HCT116 (cell line): ENCODE measurements at regions not wholly inside any gene's neighbourhood (a gene's known extent, or its start where the extent isn't known, plus 50 kb on each side); places are given as distances from the start of the nearest gene placed in this dataset.
"Not testable (repeated sequence)": the region's sequence is repeated elsewhere in the genome, so short reads cannot be mapped to it uniquely, and the experiment has no call there.

Experiments
- ATAC-seq: fragments of 200-7000 bp; cut with Tn5 transposase; 2 replicates; pipeline ENCODE4 v1.9.1; 2020; ENCODE audit warnings: mild to moderate bottlenecking, moderate library complexity
- BruUV-seq: library from RNA; stranded (reverse); fragments of 400-500 nt; replicated peaks from 2 replicates; lab custom pipeline; 2021; lab: Mats Ljungman, UMichigan
- CTCF ChIA-PET: fragments of 300-600 bp; sonication (Branson Sonifier 250); formaldehyde crosslinking; loops from one replicate; lab custom pipeline; 2021; ENCODE audit warnings: antibody characterized with exemption; lab: Charles Lee
- POLR2A ChIA-PET: fragments of 300-600, 350-600 bp; sonication (Branson Sonifier 250); formaldehyde crosslinking; loops from one replicate; lab custom pipeline; 2021; ENCODE audit warnings: antibody characterized with exemption; lab: Charles Lee
- RAD21 ChIA-PET, 2 experiments: fragments of 300-600 bp; sonication (Branson Sonifier 250); formaldehyde crosslinking; loops; one replicate each; lab custom pipeline; 2023; ENCODE audit warnings: low total read pairs in 2 of 2; ENCODE audit not compliant: uncharacterized antibody in 2 of 2, unreplicated experiment in 2 of 2, low non-redundant PET in 1 of 2; lab: Charles Lee
- DNase-seq: peaks from one replicate; pipeline ENCODE4 v3.0.0-alpha.2; 2010; ENCODE audit warnings: low read depth, low spot score
- H2AFZ ChIP-seq: fragments of 200-600 bp; shearing (Covaris generic), sonication (generic); 2 replicates; pipeline ENCODE4 v1.6.1; 2017; ENCODE audit warnings: low read depth, mixed run types, mixed read lengths, antibody characterized with exemption, low read length; ENCODE audit not compliant: poor library complexity, severe bottlenecking
- H3K27ac ChIP-seq: 2 replicates; pipeline ENCODE4 v1.5.1; 2012; ENCODE audit warnings: low read depth, low read length
- H3K27me3 ChIP-seq: fragments of 200-600 bp; sonication (generic); 2 replicates; pipeline ENCODE4 v1.6.1; 2016; ENCODE audit warnings: mixed run types, low read length, mixed read lengths; ENCODE audit not compliant: insufficient read depth
- H3K36me3 ChIP-seq, 2 experiments: fragments of 200-500 bp in 1 of 2; fragments of 200-600 bp in 1 of 2; sonication (Bioruptor generic) in 1 of 2; sonication (generic) in 1 of 2; 2 replicates each; pipeline versions ENCODE4 v1.5.1 to v1.6.1; 2014 to 2016; ENCODE audit warnings: low read length in 2 of 2, inconsistent platforms in 1 of 2, mixed read lengths in 1 of 2, mixed run types in 1 of 2; ENCODE audit not compliant: insufficient read depth in 2 of 2, control insufficient read depth in 1 of 2
- H3K4me1 ChIP-seq, 2 experiments: fragments of 200-600 bp in 1 of 2; sonication (generic) in 1 of 2; 2 replicates each; pipeline versions ENCODE4 v1.5.1 to v1.6.1; 2012 to 2017; ENCODE audit warnings: low read length in 2 of 2, inconsistent platforms in 1 of 2, mild to moderate bottlenecking in 1 of 2, mixed read lengths in 1 of 2, mixed run types in 1 of 2, moderate library complexity in 1 of 2; ENCODE audit not compliant: insufficient read depth in 2 of 2, control insufficient read depth in 1 of 2
- H3K4me2 ChIP-seq: fragments of 200-600 bp; sonication (generic); 2 replicates; pipeline ENCODE4 v1.6.1; 2017; ENCODE audit warnings: mixed run types, low read length, mixed read lengths
- H3K4me3 ChIP-seq, 2 experiments: fragments of 200-600 bp in 1 of 2; sonication (generic) in 1 of 2; replicated peaks in 1 of 2; 2 replicates each; pipeline ENCODE4 v1.5.1; 2011 to 2016; ENCODE audit warnings: low read length in 2 of 2, control low read depth in 1 of 2, low read depth in 1 of 2, mild to moderate bottlenecking in 1 of 2, mixed read lengths in 1 of 2, mixed run types in 1 of 2
- H3K79me2 ChIP-seq: fragments of 200-600 bp; sonication (generic); 2 replicates; pipeline ENCODE4 v1.6.1; 2017; ENCODE audit warnings: mild to moderate bottlenecking, mixed run types, low read length, moderate library complexity, mixed read lengths; ENCODE audit not compliant: insufficient read depth
- H3K9ac ChIP-seq: fragments of 200-600 bp; sonication (generic); 2 replicates; pipeline ENCODE4 v1.6.1; 2016; ENCODE audit warnings: low read length, mixed read lengths
- H3K9me2 ChIP-seq: fragments of 200-600 bp; sonication (generic), shearing (Covaris generic); 2 replicates; pipeline ENCODE4 v1.6.1; 2017; ENCODE audit warnings: mixed run types, mild to moderate bottlenecking, moderate library complexity; ENCODE audit not compliant: insufficient read depth
- H3K9me3 ChIP-seq, 2 experiments: fragments of 200-500 bp in 1 of 2; fragments of 200-600 bp in 1 of 2; sonication (Bioruptor generic) in 1 of 2; sonication (generic) in 1 of 2; 2 replicates each; pipeline ENCODE4 v1.6.1; 2014 to 2017; ENCODE audit warnings: low read length in 2 of 2, mixed read lengths in 2 of 2, inconsistent platforms in 1 of 2, low read depth in 1 of 2, mild to moderate bottlenecking in 1 of 2, mixed run types in 1 of 2, moderate library complexity in 1 of 2; ENCODE audit not compliant: control insufficient read depth in 1 of 2, insufficient read depth in 1 of 2
- H4K20me1 ChIP-seq: fragments of 200-600 bp; sonication (generic), shearing (Covaris generic); 2 replicates; pipeline ENCODE4 v1.6.1; 2017; ENCODE audit warnings: mixed run types, mild to moderate bottlenecking, moderate library complexity; ENCODE audit not compliant: insufficient read depth
- intact Hi-C: fragments of 100-400 bp; cut with micrococcal nuclease; formaldehyde crosslinking; loops from 2 replicates; pipeline ENCODE4 v1.10.0; 2022

DNA sequence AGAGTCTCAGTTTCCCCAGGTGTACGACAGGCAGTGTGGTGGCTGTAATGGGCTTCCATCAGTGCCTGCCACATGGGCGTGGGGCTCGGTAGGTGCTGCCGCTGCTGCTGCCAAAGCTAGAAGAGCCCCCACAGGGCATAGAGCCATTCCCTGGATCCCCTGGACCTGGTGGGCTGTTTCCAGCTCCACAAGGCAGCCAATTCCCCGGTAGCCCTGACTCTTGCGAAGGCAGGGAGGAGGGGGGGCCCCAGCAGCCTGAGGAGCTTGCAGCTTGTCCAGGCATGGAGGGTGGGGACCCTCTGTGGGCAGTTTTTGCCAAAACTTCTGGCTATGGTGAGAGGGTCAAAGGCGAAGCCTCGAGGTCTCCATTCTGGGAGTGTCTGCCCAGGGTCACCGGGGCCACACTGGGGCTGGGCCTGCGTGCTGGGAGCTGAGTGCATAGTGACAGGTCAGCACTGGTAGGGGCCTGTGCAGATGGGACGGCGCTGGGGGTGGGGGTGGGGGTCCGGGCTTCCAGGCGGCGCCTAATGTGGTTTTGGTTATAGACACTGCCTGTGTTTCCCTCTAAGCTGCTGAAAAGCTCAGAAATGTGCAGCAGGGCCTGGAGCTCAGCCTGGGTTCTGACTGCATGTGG is 56.8 kb upstream of the METTL9 start:
- H3K9me2 ChIP-seq, POLR2A ChIA-PET, H3K9me3 ChIP-seq, H3K4me3 ChIP-seq, H3K27me3 ChIP-seq, H3K4me1 ChIP-seq, H3K9ac ChIP-seq, H3K27ac ChIP-seq, intact Hi-C loops, CTCF ChIA-PET, H3K36me3 ChIP-seq, H3K79me2 ChIP-seq, H2AFZ ChIP-seq, BruUV-seq, ATAC-seq, H4K20me1 ChIP-seq, DNase-seq, RAD21 ChIA-PET, H3K4me2 ChIP-seq: not testable (repeated sequence)

DNA sequence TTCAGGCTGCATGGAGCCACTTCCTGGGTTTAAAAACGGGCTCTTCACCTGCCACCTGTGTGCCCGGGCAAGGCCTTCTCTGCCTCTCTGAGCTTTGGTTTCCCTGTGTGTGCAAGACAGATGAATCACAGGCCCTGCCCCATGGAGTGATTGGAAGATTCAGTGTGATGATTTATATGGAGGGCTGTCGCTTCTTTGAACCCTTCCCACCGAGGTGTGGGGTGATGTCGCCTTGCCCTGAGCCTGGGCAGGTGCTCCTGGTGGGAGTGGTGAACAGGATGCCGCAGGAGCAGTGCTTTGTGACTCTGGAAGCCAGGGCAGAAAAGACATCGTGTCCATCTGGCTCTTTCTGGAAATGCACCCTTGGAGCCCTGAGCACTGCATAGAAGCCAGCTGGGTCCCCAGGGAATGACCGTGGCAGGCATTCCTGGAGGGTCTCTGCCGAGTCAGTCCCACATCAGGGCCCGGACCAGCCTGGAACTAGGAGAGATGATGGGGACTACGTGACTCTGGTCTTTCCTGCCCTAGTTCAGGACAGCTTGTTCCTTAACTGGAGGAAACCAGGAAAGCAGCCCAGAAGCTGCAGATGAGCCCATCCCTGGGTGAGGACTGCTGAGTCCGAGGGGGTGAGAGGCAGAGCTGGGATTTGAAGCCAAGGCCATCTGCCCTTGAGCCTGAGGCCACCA is 56.1 kb upstream of the METTL9 start:
- H3K9me2 ChIP-seq, DNase-seq, H3K4me1 ChIP-seq, H2AFZ ChIP-seq, BruUV-seq, H3K9me3 ChIP-seq, H3K36me3 ChIP-seq, H3K79me2 ChIP-seq, H4K20me1 ChIP-seq, RAD21 ChIA-PET, CTCF ChIA-PET, H3K27ac ChIP-seq, H3K4me3 ChIP-seq, H3K27me3 ChIP-seq, POLR2A ChIA-PET, H3K9ac ChIP-seq, intact Hi-C loops, H3K4me2 ChIP-seq: not testable (repeated sequence)
- peak; percentile 39; the same call in 1 of the 2 replicates for ATAC-seq

DNA sequence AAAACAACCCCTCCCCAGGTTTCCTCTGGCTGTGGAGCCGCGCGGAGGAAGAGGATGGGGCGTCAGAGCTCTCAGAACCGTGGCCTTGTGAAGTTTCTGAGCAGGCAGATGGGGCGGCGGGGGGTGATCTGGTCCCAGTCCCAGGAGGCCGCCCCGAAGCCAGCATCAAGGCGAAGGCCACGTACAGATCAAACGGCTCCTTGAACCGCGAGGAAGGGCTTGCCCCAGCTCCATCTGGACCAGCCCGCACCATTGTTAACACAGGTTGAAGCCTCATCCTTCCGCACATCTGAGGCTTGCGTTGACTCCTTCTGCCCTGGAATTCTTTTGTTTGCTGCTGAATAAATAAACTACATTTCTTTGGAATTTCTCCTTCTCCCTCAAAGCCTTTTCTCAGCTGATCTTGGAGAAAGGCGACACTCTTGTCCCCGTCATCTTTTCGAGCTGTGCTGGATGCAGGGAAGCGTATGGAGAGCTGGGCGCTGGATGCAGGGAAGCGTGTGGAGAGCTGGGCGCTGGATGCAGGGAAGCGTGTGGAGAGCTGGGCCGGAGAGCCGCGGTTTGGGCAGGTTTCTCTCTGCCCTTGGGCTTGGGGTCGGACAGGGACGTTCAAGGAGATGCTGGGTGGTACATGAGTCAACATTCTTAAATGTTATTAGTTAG is 53.6 kb upstream of the METTL9 start:
- BruUV-seq, DNase-seq, H3K36me3 ChIP-seq, CTCF ChIA-PET, H3K9me2 ChIP-seq, H3K27ac ChIP-seq, H3K4me1 ChIP-seq, H3K4me3 ChIP-seq, H4K20me1 ChIP-seq, intact Hi-C loops, POLR2A ChIA-PET, H3K27me3 ChIP-seq, H3K9me3 ChIP-seq, RAD21 ChIA-PET, H2AFZ ChIP-seq, ATAC-seq, H3K79me2 ChIP-seq, H3K9ac ChIP-seq, H3K4me2 ChIP-seq: not testable (repeated sequence)

DNA sequence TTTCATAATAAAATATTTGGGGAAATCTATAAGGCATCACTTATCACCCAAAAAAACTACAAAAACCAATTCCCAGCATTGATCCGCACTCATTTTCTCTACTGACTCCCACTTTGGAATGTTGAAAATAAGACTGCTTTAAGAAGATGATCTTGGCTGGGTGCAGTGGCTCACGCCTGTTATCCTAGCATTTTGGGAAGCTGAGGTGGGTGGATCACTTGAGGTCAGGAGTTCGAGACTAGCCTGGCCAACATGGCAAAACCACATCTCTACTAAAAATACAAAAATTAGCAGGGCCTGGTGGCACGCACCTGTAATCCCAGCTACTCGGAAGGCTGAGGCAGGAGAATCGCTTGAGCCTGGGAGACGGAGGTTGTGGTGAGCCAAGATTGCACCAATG is 50.0 kb upstream of the METTL9 start:
- BruUV-seq, H3K9ac ChIP-seq, DNase-seq, H3K27ac ChIP-seq, H4K20me1 ChIP-seq, POLR2A ChIA-PET, H3K4me1 ChIP-seq, H3K4me3 ChIP-seq, H3K9me2 ChIP-seq, H3K4me2 ChIP-seq, H3K36me3 ChIP-seq, intact Hi-C loops, H2AFZ ChIP-seq, H3K79me2 ChIP-seq, CTCF ChIA-PET, RAD21 ChIA-PET, H3K27me3 ChIP-seq, H3K9me3 ChIP-seq, ATAC-seq: not testable (repeated sequence)
